ENCODE measurements at regions not wholly inside any gene's neighbourhood (a gene's known extent, or its start where the extent isn't known, plus 50 kb on each side); places are given as distances from the start of the nearest gene placed in this dataset.

GRCh38 chr9:19937121-19937520 is 148.3 kb upstream of the SLC24A2 start:
- WGBS, 2 experiments (ENCODE audit: extremely low coverage in 1 of 2, insufficient coverage in 1 of 2, insufficient read length in 1 of 2, insufficient replicate concordance in 2 of 2, low coverage in 1 of 2, low lambda C conversion rate in 2 of 2, missing lambda C conversion rate in 1 of 2): 76% methylated on average over 1 of the region's 1 CpG; no CpG with 5 or more reads in 1 of the 2 experiments
- no peaks in the 10 kb centered on the region for H3K36me3 ChIP-seq (ENCODE audit: control insufficient read depth in 2 of 4, insufficient read depth in 4 of 4, low read length in 3 of 4)
- peaks cover 0 to 7% (median 0%) of the 10 kb centered on the region in 4 experiments; a peak in 3 of 7 replicates for H3K4me1 ChIP-seq (replicated peaks in 1 of 4; ENCODE audit: control insufficient read depth in 3 of 4, insufficient read depth in 4 of 4, low read length in 3 of 4)
- TF ChIP-seq POLR2A (IDR thresholded peaks at IDR 0.05; ENCODE audit: control extremely low read depth in 1 of 2, low read depth in 2 of 2, low read length in 2 of 2) (no peak), ASH2L (IDR thresholded peaks at IDR 0.05; ENCODE audit: low read length) (no peak), KDM5A (IDR thresholded peaks at IDR 0.05; ENCODE audit: low read length) (no peak), KDM4A (IDR thresholded peaks at IDR 0.05; ENCODE audit: low read depth, low read length, severe bottlenecking) (no peak), EGR1 (IDR thresholded peaks at IDR 0.05; ENCODE audit: borderline replicate concordance, low read depth, low read length) (no peak), TBP (IDR thresholded peaks at IDR 0.05; ENCODE audit: low read depth, low read length) (no peak), JUND (IDR thresholded peaks at IDR 0.05; ENCODE audit: low read length) (no peak), RBBP5 (IDR thresholded peaks at IDR 0.05; ENCODE audit: borderline replicate concordance, low read depth, low read length) (no peak), FOSL1 (IDR thresholded peaks at IDR 0.05; ENCODE audit: insufficient read depth, low read depth, low read length) (no peak), ATF2 (IDR thresholded peaks at IDR 0.05; ENCODE audit: low read length) (no peak), GABPA (IDR thresholded peaks at IDR 0.05; ENCODE audit: borderline replicate concordance, insufficient read depth, low read length) (no peak), SP2 (IDR thresholded peaks at IDR 0.05; ENCODE audit: low read length) (no peak), HDAC6 (IDR thresholded peaks at IDR 0.05; ENCODE audit: low read depth, low read length) (no peak)
- H4K5ac ChIP-seq (ENCODE audit: insufficient read length, low read depth, low read length): no peak overlapping the region
- no peak overlapping the region for H4K91ac ChIP-seq (replicated peaks; ENCODE audit: insufficient read length, low read length)
- no peaks in the 10 kb centered on the region for H3K79me1 ChIP-seq (ENCODE audit: low read depth, low read length)
- no peak overlapping the region for H3K4me2 ChIP-seq (ENCODE audit: insufficient read depth in 1 of 2, low read depth in 2 of 2, low read length in 2 of 2)
- no peak overlapping the region for H3K14ac ChIP-seq (ENCODE audit: insufficient read length)
- no peak overlapping the region for H2BK20ac ChIP-seq (ENCODE audit: low read length)
- FAIRE-seq (no peak), DNase-seq (ENCODE audit: low read depth in 1 of 2, low spot score in 2 of 2) (no peak)
- H2BK120ac ChIP-seq (replicated peaks; ENCODE audit: low read depth, low read length): no peak overlapping the region
- H2AK5ac ChIP-seq (ENCODE audit: low read depth, low read length): no peak overlapping the region
- H2AFZ ChIP-seq (ENCODE audit: low read length): no peak overlapping the region
- H3K18ac ChIP-seq (ENCODE audit: extremely low read depth, low read length): no peak overlapping the region
- no peak overlapping the region for H3K4me3 ChIP-seq (ENCODE audit: extremely low read depth in 1 of 4, insufficient read depth in 2 of 4, low read depth in 3 of 4, low read length in 4 of 4)
- no peaks in the 10 kb centered on the region; the same call in 1 of the 2 replicates for H3K23me2 ChIP-seq (ENCODE audit: low read depth, low read length)
- no peak overlapping the region for H3K9ac ChIP-seq (replicated peaks in 1 of 4; ENCODE audit: extremely low read depth in 1 of 4, low read depth in 3 of 4, low read length in 3 of 4)
- H3K27ac ChIP-seq (ENCODE audit: low read depth, low read length): no peak overlapping the region
- no peak overlapping the region for H3K4ac ChIP-seq (replicated peaks; ENCODE audit: insufficient read length, low read depth, low read length)
- ChIA-PET CTCF (ENCODE audit: partially characterized antibody) (interaction anchor here (2.3 to 2.7 kb wide), 2 partner anchors 9 to 1004 kb away, joined by 6 to 20 read pairs; no protein-coding TSS in a partner anchor), POLR2A (ENCODE audit: partially characterized antibody) (no interaction called here)
- no peaks in the 10 kb centered on the region for H4K20me1 ChIP-seq (replicated peaks in 1 of 2; ENCODE audit: control insufficient read depth in 1 of 2, insufficient read depth in 2 of 2, low read length in 2 of 2)
- H3K79me2 ChIP-seq (ENCODE audit: control insufficient read depth in 1 of 2, insufficient read depth in 2 of 2, low read length in 2 of 2): no peaks in the 10 kb centered on the region
- no peak overlapping the region for H3K23ac ChIP-seq (ENCODE audit: insufficient read length)
- no peaks in the 10 kb centered on the region for H3K9me3 ChIP-seq (ENCODE audit: insufficient read depth in 2 of 2, low read depth in 1 of 2, low read length in 1 of 2)
- H4K8ac ChIP-seq (ENCODE audit: extremely low read depth, insufficient read depth, low read length): no peak overlapping the region
- H3K56ac ChIP-seq (replicated peaks; ENCODE audit: insufficient read length, low read depth, low read length): no peak overlapping the region
- no peak overlapping the region for H2BK12ac ChIP-seq (ENCODE audit: low read depth, low read length)
- peaks cover 0 to 2% (median 0%) of the 10 kb centered on the region in 4 experiments; a peak in 2 of 7 replicates for H3K27me3 ChIP-seq (replicated peaks in 1 of 4; ENCODE audit: control insufficient read depth in 3 of 4, extremely low read depth in 1 of 4, insufficient read depth in 3 of 4, low read length in 3 of 4)
- no peak overlapping the region for H2BK5ac ChIP-seq (ENCODE audit: low read depth, low read length)
- no peak overlapping the region for H2BK15ac ChIP-seq (ENCODE audit: low read length)

Measured in H1 (cell line).